HT-29 (cell line): ENCODE measurements at regions not wholly inside any gene's neighbourhood (a gene's known extent, or its start where the extent isn't known, plus 50 kb on each side); places are given as distances from the start of the nearest gene placed in this dataset.

Experiments used
- DNase-seq: peaks from one replicate; pipeline ENCODE4 v3.0.0-alpha.2; 2015; ENCODE audit warnings: low spot score

DNA sequence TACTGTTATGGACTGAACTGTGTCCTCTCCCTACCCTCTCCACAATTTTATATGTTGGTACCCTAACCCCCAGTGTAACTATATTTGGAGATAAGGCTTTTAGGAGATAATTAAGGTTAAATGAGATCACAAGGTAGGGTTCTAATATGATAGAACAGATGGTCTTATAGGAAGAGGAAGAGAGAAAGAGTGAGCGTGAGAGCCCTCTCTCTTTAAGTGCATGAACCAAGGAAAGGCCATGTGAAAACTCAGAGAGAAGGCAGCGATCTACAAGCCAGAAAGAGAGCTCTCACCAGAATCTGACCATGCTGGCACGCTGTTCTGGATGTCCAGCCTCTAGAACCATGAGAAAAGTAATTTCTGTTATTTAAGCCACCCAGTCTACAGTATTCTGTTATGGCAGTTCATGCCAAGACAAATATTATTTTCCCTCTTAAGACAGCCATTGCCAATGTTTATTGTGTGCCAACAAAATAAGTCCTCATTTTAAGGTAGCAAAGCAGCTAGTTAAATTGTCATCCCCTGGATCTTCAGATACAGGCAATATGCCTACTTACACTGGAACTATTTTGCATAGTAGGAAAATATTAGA, 336.2 kb downstream of the MID1IP1 start:
- DNase-seq: no peak

DNA sequence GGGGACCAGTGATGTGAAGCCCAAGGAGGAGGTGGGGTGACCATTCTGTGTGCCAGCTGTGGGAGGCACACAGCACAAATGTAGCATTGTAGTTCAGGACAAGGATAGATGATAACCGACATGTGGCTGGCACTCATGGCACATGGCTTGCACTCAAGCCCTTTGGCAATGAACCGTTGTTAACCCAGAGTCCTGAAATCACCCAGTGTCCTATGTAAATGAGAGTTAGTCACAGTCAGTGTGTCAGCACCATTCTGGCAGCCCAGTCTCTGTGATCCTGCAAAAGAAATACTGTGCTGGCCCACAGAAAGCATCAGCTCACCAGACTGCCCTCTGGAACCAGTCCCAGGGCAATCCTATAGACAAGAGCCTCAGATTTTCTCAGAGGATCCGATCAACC, 339.3 kb downstream of the MID1IP1 start:
- no peak for DNase-seq

DNA sequence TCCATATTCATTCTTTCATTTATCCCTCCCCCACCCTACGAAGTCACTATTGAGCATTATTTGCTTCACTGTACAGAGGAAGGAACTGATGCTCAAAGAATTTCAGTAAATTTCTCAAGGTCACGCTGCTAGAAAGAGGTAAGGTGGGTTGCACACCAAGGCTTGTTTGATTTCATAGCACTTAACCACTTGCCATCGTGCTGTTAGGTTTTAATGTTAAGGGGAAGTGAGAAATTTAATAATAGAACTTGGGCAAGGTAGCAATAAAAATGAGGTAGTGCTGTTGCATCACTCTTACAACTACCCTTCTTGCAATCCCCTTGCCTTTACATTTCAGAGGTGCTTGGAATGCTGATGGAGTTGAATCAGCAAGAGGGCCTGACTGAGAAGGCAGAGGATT, 343.1 kb downstream of the MID1IP1 start:
- DNase-seq: no peak

DNA sequence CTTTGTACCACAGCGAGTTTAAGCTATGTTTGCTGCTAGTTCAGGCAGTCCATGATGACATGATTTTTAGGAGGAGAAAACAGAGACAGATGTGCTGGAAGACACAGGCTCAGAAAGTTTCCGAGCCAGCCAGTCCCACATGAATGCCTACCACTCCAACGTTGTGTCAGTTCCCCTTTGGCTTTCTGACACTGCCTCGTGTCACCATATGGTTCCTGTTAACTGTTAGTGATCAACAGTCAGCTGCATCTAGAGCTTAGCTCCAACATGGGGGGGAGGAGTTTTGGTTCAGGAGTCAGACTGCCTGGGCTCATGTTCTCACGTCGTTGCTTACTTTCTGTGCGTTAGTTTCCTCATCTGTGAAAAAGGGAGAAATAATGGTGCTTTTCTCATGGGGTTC, 343.7 kb downstream of the MID1IP1 start:
- DNase-seq: no peak

- no peak for DNase-seq
Observed at GRCh38 chrX:39145859-39146258, 344.6 kb downstream of the MID1IP1 start.

- peak; percentile 43 for DNase-seq
Observed at GRCh38 chrX:39149761-39150160, 348.5 kb downstream of the MID1IP1 start.

DNA sequence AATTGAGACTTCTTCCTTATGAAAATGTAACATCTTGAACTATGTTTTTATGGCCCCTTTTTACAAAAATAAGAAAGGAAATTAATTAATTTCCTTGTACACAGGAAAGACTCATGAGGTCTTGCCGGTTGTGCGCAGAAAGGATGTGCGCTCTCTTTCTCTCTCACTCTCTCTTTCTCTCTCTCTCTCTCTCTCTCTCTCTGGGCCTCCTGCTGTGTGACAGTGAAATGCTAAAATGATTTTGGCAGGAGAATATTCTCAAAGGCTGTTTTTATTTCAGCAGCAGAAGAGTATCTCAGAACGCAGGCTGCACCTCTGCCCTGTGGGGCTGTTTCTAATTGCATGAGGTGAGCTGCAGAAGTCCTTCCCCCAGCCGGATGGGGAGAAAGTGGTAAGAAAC, 349.0 kb downstream of the MID1IP1 start:
- no peak for DNase-seq

DNA sequence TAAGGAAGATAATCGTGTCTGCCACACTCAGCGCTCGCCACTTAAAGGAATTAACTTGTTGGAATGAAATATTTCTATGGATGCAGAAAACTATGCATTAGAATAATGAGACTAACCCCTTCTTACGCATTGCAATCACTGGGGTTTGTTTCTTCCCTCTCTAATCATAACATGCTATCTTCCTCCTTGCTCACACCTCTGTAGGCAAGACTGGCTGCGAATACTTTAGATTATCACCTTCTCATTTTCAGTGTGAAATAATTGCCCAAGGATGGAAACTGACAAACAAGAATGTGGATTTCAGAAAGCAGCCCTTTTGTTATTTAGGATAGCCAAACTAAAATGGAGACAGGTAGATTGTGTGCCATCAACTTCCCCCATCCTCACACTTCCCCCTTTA, 349.4 kb downstream of the MID1IP1 start:
- DNase-seq: no peak

GRCh38 chrX:39152106-39152649, 350.9 kb downstream of the MID1IP1 start:
- DNase-seq: no peak

GRCh38 chrX:39156051-39156450, 354.8 kb downstream of the MID1IP1 start:
- DNase-seq: no peak

DNA sequence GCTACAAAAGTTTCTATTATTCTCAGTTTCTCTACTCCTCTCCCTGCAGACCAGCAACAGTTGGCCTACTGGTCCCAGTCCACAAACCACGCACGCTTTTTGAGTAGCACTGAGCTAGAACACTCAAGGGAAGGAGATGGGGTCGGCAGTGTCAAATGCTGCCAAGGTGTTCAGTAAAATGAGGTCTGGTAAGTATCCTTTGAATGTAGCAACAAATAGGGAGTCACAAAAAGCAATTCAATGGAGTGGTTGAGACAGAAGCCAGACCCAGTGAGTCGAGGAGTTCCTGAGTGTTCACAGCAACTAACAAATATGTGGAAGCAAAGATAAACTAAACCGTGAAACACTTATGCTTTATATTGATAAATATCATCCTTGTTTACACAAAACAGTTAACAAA, 355.7 kb downstream of the MID1IP1 start:
- DNase-seq: no peak

DNA sequence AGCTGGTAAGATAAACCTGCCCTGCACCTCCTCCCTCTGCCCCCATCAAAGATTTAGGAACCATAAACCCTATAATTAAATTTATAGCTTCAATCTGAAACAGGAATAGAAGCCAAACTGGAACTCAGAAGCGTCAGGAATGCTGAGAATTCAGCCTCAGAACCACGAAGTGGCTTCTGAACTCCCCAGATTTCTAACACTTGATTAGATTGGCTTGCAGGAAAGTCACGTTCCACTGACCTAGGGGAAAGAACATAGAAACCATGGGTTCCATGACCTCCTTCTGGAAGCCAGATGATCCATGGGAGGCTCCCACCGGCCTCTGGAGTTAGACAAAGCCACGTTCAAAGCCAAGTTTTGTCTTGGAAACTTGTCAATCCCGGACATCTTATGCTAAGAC, 356.5 kb downstream of the MID1IP1 start:
- no peak for DNase-seq

DNA sequence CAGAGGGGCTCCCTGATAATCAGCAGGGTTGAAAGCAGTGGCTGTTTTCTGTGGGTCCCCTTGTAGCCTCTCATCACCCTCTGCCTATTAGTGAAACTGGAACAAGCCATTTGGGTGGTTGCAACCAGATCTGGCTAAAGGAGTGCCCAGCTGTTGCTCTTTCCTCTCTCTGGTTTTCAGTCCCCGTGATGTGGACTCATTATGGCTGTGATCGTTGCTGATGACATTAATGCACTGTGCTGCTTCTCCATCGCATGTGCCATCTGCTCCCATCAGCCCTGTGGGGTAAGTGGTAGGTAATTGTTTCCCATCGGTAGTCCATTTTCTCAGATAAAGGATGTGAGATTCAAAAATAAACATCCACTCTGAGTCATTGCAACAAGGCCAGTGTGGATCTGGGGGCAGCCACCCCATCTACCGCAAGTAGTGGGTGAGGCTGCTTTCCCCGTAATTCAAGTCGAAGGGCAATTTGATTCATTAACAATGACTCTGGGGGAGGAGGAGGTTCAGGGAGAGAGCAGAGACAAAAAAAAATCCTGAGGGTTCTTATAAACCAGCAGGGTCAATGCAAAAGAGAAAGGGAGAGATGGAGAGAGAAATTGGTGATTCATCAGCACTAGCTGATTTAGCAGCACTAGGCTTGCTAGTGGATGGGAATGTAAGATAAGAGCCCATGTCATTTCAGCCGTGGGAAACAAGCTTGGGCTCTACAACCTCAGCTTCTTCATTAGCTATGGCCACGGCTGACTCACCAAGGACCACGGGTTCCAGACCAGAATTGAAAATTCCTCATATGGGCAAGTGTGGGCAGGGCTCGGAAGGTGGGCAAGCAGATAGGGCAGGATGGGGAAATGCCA, 357.8 kb downstream of the MID1IP1 start:
- no peak for DNase-seq

DNA sequence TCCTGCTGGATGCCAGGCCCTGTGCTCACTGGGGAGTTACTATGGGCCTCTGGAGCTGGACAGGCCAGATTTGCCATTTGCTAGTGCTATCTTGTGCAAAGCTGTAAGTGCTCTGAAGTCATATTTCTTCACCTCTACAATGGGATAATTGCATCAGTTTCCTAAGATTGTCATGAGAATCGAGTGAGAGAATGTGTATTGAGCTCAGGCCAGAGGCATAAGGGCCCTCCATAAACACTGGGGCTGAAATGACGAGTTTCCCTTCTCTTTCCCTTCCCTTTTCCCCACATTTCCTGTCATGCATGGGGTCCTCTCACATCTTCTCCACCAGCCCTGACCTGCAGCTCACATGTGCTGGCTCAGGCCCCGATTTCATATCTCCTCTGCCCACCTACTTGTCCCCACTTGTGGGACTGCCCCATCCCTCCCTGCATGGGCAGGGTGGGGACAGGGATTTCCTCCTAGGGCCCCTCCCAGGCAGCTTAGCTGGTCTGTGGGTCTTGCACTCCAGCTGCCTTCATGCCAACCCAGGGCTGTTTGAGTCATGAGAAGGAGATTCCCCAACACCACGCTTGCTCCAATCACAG, 358.8 kb downstream of the MID1IP1 start:
- no peak for DNase-seq

DNA sequence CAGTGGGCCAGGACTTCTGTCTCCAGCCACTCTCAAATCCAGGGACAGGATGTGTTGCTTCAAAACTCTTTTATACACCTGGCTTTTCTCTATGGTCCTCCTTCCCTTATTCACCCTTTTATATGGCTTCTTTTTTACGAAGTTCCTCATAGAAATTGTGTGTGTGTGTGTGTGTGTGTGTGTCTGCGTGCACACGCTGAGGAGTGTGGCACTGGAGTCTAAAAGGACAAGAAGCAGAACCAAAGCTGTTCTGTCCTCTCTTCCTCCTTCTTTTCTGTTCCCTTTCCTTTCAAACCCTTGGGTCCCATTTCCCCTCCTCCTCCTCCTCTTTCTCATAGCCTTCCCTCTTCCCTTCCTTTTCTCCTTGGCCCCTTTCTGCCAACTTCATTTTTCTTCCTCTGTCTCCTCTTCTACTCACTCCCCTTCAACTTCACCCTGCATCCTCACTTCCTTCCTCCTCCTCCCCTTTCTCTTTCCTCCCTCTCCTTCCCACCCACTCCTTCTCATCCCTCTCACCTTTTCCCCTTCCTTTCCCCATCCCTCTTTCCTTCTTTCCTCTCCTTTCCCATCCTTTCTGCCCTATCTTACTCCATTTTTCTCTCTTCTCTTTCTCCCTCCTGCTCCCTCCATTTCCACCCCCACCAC, 360.5 kb downstream of the MID1IP1 start:
- DNase-seq: no peak

- no peak for DNase-seq
Observed at GRCh38 chrX:39162322-39162735, 361.1 kb downstream of the MID1IP1 start.

GRCh38 chrX:39163581-39164126, 362.4 kb downstream of the MID1IP1 start:
- no peak for DNase-seq

DNA sequence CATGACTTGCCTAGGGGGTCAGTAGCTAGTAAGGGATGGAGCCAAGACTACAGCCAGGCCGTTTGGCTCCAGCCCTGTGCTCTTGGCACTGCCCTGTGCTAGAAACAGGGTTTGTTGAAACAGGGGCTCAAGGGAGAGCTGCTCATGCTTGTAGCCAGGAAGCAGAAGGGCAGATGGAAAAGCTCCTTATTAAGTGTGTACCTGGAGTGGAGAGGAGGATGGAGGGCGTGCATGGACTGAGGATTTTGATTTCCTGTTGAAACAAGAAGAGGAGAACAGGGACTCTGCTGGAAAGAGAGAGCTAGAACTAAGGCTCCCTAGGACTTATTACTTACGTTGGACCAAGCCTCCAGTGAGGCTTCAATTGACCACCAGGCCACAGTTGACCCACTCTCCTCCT, 363.0 kb downstream of the MID1IP1 start:
- no peak for DNase-seq

DNA sequence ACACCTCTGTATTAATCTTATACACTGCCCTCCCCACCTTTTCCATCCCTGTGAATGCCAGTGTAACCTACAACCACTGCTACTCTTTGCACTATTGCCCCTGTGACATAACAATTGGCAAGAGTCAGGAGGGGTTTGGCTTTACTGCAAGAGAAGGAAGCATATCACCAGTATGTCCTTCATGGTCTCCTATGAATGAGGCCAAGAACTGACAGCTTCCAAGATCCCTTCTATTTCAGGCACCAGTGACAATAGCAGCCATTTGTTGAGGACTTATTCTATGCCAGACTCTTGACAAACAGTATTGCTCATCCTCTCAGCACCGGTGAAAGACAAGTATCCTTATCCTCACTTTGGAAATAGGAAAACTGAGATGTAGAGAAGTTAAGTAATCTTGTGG, 363.9 kb downstream of the MID1IP1 start:
- DNase-seq: no peak

DNA sequence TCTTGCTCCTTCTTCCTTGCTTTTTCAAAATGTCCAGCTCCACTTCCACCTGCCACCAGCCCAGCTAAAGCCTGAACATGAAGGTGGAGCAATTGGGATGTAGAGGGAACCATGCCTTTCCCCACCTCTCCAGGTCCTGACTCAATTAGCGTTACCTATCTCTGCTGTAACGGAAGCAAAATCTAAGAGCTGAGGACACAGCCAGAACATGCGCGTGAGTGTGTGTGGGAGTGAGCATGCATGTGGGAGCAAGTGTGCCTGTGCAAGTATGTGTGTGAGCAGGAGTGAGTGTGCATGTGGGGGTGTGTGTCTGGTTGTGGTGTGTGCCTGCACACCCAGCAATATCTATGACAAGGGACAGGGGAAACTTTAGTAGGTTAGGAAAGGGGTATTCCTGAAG, 364.5 kb downstream of the MID1IP1 start:
- no peak for DNase-seq

GRCh38 chrX:39167791-39168190, 366.5 kb downstream of the MID1IP1 start:
- no peak for DNase-seq

GRCh38 chrX:39168609-39169008, 367.4 kb downstream of the MID1IP1 start:
- no peak for DNase-seq
